ENCODE measurements at regions not wholly inside any gene's neighbourhood (a gene's known extent, or its start where the extent isn't known, plus 50 kb on each side); places are given as distances from the start of the nearest gene placed in this dataset.

DNA sequence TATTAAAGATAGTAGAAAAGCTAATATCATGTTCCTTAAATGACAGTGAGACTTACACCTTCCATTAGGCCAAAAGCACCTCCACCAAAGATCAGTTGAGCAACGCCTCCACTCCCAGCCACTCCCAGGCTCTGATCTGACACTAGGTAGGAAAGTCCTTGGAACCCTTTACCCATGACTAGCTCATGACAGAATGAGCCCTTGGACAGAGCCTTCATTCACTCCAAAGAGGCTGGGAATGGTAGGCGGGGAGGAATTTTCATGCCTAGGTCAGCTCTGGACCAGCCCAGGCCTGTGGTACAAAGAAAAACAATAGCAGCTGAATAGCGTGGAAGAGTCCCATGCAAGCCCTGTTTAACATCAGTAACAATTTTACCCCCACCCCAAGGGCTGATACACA lies 493.7 kb downstream of the NR2F1-AS1 start:
- no peaks in the 10 kb centered on the region for H3K4me1 Mint-ChIP-seq (ENCODE audit: low read depth)
- H3K36me3 Mint-ChIP-seq (ENCODE audit: low read depth), result no peaks in the 10 kb centered on the region
- no peak overlapping the region for H3K27ac Mint-ChIP-seq

DNA sequence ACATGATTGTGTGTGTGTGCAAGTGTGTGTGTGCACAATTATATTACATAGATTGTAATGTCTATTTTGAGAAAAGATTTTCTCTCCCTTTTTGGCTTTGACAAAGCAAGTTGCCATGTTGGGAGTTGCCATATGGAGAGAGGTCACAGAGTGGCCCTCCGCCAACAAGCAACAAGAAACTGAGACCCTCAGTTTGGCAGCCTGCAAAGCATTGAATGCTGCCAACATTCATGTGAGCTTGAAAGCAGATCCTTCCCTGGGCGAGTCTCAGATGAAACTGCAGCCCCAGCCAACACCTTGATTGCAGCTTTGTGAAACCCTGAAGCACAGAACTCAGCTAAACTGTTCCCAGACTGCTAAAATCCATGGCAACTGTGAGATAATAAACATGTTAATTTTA lies 498.0 kb downstream of the NR2F1-AS1 start:
- H3K4me1 Mint-ChIP-seq (ENCODE audit: low read depth), result no peaks in the 10 kb centered on the region
- no peak overlapping the region for H3K4me3 Mint-ChIP-seq
- H3K9me3 Mint-ChIP-seq, result no peaks in the 10 kb centered on the region
- no peaks in the 10 kb centered on the region for H3K36me3 Mint-ChIP-seq (ENCODE audit: low read depth)
- no peaks in the 10 kb centered on the region for H3K27me3 Mint-ChIP-seq
- H3K27ac Mint-ChIP-seq, result no peak overlapping the region

More for the DNA sequence above, 493.7 kb downstream of the NR2F1-AS1 start:
- H3K4me3 Mint-ChIP-seq, result no peak overlapping the region
- H3K27me3 Mint-ChIP-seq, result no peaks in the 10 kb centered on the region
- peaks cover 3% of the 10 kb centered on the region for H3K9me3 Mint-ChIP-seq

DNA sequence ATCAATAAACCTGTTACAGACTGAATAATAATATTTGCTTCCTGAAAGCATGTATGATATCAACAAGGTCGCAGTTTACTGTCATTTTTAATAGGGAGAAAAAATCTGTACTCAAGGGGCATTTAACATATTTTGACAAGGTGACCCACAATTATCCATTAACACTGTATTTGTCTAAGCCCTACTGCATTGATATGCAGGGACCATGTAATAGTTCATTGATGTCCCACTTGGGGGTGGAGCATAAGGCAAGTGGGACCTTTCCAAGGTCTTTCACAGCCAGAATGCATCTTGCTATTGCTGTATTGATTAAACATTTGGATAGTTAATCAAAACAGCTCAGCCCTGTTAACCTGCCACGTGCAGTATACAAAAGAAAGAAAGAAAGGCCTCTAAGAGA lies 502.0 kb downstream of the NR2F1-AS1 start:
- Mint-ChIP-seq H3K27ac (no peak overlapping the region), H3K4me1 (ENCODE audit: low read depth) (no peaks in the 10 kb centered on the region), H3K36me3 (ENCODE audit: low read depth) (no peaks in the 10 kb centered on the region), H3K9me3 (no peaks in the 10 kb centered on the region), H3K27me3 (no peaks in the 10 kb centered on the region), H3K4me3 (no peak overlapping the region)

DNA sequence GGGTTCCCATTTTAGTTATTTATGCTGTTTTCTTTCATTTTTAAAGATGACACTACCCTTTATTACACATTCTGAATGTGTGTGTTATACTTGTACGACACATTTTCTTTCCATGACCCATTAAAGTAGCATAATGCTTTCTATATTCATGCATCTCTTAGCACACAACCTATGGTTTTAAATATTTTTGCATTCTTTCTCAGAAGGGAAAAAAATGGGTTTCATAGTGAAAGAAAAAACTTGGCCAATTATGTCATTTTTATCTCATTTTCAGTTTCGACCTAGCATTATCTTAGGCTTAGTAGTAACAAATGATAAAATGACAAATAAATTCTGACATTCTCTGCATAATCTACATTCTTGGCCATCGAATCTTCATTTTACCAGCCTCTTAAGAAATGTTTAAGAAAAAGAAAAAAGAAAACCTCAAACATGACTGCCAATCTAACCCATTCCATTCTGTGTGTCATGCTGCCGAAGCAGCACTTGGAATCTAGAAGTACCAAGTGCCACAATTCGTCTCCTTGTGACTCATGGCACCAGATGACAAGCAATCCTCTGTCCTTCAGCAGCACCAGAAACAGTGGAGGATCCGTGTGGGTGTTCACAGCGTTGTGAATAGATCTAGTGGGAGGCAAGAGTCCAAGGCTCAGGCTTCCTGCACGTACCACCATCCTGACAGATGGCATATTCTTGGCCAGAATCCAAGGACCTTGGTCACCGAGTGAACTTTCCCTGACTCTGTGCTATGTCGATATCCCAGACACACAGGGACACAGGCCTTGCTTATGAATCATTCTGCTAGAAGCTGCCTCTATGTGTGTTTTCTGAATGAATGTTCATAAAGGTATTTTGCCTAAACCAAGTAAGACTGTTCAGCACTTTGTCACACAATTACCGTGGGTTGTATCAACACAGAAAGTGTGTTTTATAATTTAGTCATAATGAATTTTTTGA lies 502.7 kb downstream of the NR2F1-AS1 start:
- no peaks in the 10 kb centered on the region for H3K27me3 Mint-ChIP-seq
- no peaks in the 10 kb centered on the region for H3K9me3 Mint-ChIP-seq
- H3K27ac Mint-ChIP-seq, result no peak overlapping the region
- no peaks in the 10 kb centered on the region for H3K4me1 Mint-ChIP-seq (ENCODE audit: low read depth)
- no peaks in the 10 kb centered on the region for H3K36me3 Mint-ChIP-seq (ENCODE audit: low read depth)
- no peak overlapping the region for H3K4me3 Mint-ChIP-seq

DNA sequence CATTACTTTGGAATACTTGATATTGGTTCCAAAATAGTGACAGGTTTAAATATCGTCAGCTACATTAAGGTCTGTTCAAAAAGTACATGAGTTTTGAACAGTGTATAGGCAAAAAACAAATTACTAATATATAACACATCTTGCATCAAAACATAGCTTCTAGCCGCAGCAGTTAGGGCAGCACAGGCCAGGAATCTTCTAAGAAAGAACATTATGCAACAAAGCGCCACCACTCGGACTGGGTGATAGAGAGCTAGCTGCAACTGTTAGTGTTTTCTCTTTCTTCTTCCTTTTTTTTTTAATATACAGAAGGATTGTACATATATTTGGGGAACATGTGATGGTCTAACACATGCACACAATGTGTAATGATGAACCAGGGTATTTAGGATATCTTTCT lies 504.5 kb downstream of the NR2F1-AS1 start:
- no peaks in the 10 kb centered on the region for H3K9me3 Mint-ChIP-seq
- H3K4me1 Mint-ChIP-seq (ENCODE audit: low read depth), result no peaks in the 10 kb centered on the region
- no peak overlapping the region for H3K4me3 Mint-ChIP-seq
- H3K27ac Mint-ChIP-seq, result no peak overlapping the region
- H3K27me3 Mint-ChIP-seq, result no peaks in the 10 kb centered on the region
- no peaks in the 10 kb centered on the region for H3K36me3 Mint-ChIP-seq (ENCODE audit: low read depth)

DNA sequence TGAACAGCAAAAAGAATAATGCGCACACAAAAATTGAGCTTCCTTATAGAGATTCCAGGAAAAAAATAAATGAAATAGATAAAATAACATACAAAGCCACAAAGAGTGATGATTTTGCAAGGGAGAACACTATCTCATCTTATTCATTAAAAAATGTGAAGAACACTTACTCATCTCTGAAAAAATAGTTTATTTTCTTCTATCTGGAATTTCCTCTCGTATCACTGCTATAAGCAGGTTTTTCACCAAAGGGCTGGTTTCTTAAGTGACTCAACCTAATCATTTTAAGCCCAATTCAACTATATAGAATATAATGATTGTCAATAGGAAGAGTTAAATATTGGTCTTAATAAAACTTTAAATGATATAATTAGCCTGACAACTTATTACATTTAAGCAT lies 504.9 kb downstream of the NR2F1-AS1 start:
- Mint-ChIP-seq H3K27me3 (no peaks in the 10 kb centered on the region), H3K4me1 (ENCODE audit: low read depth) (no peaks in the 10 kb centered on the region), H3K9me3 (no peaks in the 10 kb centered on the region), H3K4me3 (no peak overlapping the region), H3K36me3 (ENCODE audit: low read depth) (no peaks in the 10 kb centered on the region), H3K27ac (no peak overlapping the region)

DNA sequence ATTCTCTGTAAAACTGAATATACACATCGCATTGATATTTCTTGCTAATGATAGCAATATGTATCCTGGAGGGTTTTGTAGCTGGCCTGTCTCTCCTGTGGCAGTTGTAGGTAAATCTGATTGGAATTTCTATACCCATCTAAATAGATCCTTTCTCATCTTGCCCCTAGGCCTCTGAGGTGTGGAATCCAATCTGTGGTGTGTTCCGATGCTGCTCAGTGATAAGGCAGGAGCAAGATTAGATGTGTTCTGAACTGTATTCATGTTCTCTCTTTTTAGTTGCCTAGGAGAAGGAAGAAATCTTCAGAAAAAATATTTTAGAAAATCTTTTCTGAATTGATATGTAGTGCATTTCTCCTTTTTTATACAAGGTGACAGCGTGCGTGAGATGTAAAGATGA lies 507.5 kb downstream of the NR2F1-AS1 start:
- H3K4me3 Mint-ChIP-seq, result no peak overlapping the region
- no peaks in the 10 kb centered on the region for H3K4me1 Mint-ChIP-seq (ENCODE audit: low read depth)
- no peaks in the 10 kb centered on the region for H3K27me3 Mint-ChIP-seq

DNA sequence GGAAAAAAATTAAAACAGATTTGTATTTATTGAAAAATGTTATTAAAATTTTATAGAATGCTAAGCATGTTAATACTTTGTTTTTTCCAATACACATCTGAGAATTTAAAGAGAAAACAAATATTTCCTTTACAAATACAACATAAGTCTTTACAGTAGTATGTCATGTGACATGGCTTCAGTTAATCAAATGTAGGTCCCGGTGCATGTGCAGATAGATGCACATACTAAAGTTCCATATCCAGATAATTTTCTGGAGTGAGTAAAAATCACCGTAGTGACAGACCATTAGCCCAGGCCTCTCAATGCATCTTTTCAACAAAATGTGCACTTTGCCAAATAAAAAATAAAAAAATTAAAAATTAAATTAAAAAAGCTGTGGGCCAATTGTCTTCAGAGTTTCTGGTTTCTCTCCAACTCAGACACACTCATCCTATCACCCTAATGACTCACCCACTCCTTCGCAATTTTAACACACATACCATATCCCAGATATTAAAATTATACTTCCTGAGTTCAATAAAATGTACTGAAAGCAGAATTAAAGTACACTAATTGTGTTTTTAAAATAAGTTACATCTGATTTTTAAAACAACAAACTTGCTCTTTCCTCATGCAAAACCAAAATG lies 508.1 kb downstream of the NR2F1-AS1 start:
- H3K27me3 Mint-ChIP-seq, result no peaks in the 10 kb centered on the region
- H3K27ac Mint-ChIP-seq, result no peak overlapping the region
- H3K36me3 Mint-ChIP-seq (ENCODE audit: low read depth), result no peaks in the 10 kb centered on the region
- no peaks in the 10 kb centered on the region for H3K4me1 Mint-ChIP-seq (ENCODE audit: low read depth)
- no peaks in the 10 kb centered on the region for H3K9me3 Mint-ChIP-seq
- no peak overlapping the region for H3K4me3 Mint-ChIP-seq

More for the DNA sequence above, 507.5 kb downstream of the NR2F1-AS1 start:
- no peaks in the 10 kb centered on the region for H3K9me3 Mint-ChIP-seq
- H3K36me3 Mint-ChIP-seq (ENCODE audit: low read depth), result no peaks in the 10 kb centered on the region
- H3K27ac Mint-ChIP-seq, result no peak overlapping the region

DNA sequence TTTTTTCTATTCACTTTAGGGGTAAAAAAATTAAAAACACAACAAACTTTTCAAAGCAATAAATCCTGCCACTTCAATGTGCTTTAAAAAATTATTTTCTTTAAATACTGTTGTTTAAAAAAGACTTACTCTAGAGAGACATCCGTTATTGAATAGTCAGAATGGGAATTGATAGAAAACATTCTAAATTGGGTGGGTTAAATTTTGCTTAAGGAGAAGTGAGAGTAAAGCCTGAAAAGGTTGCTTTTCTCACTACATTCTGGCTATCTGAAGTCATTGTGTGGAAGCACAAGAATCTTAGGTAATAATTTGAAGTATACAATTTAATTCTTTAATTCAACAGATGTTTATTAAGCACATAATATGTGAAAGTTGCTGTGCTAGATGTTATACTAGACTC lies 509.3 kb downstream of the NR2F1-AS1 start:
- Mint-ChIP-seq H3K27ac (no peak overlapping the region), H3K27me3 (no peaks in the 10 kb centered on the region), H3K4me3 (no peak overlapping the region), H3K36me3 (ENCODE audit: low read depth) (no peaks in the 10 kb centered on the region), H3K4me1 (ENCODE audit: low read depth) (no peaks in the 10 kb centered on the region), H3K9me3 (no peaks in the 10 kb centered on the region)

DNA sequence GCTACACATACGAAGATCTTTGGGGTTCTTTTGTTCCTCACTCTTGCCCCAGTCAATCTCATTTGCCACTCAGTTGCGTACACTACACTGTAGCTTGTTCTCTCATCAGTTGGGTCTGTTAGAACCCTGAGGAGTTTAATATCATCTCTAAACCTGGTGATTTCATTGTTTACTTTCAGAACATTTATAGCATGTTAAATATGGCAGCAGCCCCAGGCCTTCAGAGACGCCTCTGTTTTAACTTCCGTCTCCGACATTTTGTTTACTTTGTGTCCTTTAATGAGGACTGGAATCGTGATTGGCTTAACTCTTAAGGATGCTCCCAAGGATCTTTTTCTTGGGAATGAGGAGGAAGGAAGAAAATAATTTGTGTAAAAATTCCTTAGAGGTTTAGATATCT lies 510.1 kb downstream of the NR2F1-AS1 start:
- Mint-ChIP-seq H3K36me3 (ENCODE audit: low read depth) (no peaks in the 10 kb centered on the region), H3K4me3 (no peak overlapping the region), H3K9me3 (no peaks in the 10 kb centered on the region), H3K27me3 (no peaks in the 10 kb centered on the region), H3K4me1 (ENCODE audit: low read depth) (no peaks in the 10 kb centered on the region), H3K27ac (no peak overlapping the region)

DNA sequence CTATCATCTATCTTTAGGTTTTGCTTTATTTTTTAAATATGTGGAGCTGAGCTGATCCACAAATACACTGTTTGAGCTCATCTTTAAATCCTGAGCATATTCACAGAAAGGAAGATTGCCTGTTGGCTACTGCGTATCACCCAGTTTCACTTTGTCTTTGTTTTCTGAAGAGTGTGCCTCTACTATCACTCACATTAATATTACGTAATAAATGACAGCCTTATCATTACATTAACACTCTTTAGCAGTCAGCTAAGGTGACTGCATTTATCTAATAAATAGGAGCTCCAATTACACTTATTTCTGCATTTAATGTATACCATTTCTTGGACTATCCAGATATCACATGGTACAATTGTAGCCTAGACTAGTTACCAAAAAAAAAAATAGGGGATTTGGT lies 511.7 kb downstream of the NR2F1-AS1 start:
- Mint-ChIP-seq H3K4me3 (no peak overlapping the region), H3K9me3 (peaks cover 3% of the 10 kb centered on the region), H3K27me3 (no peaks in the 10 kb centered on the region), H3K27ac (no peak overlapping the region), H3K4me1 (ENCODE audit: low read depth) (no peaks in the 10 kb centered on the region), H3K36me3 (ENCODE audit: low read depth) (no peaks in the 10 kb centered on the region)

DNA sequence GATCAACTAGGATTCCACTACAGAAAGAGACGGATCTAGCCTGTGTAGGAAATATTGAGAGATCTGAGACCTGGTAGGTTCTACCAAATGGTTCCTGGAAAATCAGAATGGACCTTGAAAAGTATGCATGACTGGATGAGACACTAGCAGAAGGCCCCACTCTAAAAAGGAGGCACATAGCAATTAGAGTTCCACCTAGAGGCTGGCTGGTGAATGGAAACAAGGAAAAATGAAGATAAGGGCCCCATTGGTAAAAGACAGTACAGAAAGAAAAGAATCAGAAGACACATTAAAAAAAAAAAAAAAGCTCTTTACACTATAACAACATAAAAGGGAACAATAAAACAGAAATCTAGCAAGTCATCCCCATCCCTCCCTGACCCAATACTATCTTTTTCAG lies 518.5 kb downstream of the NR2F1-AS1 start:
- H3K27ac Mint-ChIP-seq, result no peak overlapping the region
- H3K4me3 Mint-ChIP-seq, result no peak overlapping the region
- no peaks in the 10 kb centered on the region for H3K27me3 Mint-ChIP-seq
- H3K9me3 Mint-ChIP-seq, result peaks cover 11% of the 10 kb centered on the region
- H3K4me1 Mint-ChIP-seq (ENCODE audit: low read depth), result no peaks in the 10 kb centered on the region
- no peaks in the 10 kb centered on the region for H3K36me3 Mint-ChIP-seq (ENCODE audit: low read depth)

DNA sequence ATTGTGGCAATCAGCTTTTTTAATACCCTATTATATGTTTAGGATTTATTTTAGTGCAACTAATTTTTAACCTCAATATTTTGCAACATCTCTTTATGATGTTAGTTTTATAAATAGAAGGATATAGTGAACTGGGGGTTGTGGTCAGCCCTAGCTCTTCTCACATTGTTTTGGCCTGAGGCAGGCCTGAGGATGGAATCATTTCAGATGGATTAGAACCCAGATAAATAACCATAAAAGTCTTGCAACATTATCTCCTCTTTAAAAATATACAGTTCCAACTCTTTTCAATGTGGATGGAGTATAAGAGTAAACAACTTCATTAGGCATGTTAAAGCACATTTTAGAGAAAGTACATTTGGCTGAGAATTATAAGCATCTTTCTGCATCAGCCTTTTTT lies 522.7 kb downstream of the NR2F1-AS1 start:
- no peaks in the 10 kb centered on the region for H3K4me1 Mint-ChIP-seq (ENCODE audit: low read depth)
- H3K4me3 Mint-ChIP-seq, result no peak overlapping the region
- no peak overlapping the region for H3K27ac Mint-ChIP-seq
- H3K27me3 Mint-ChIP-seq, result no peaks in the 10 kb centered on the region
- H3K9me3 Mint-ChIP-seq, result peaks cover 8% of the 10 kb centered on the region
- no peaks in the 10 kb centered on the region for H3K36me3 Mint-ChIP-seq (ENCODE audit: low read depth)

DNA sequence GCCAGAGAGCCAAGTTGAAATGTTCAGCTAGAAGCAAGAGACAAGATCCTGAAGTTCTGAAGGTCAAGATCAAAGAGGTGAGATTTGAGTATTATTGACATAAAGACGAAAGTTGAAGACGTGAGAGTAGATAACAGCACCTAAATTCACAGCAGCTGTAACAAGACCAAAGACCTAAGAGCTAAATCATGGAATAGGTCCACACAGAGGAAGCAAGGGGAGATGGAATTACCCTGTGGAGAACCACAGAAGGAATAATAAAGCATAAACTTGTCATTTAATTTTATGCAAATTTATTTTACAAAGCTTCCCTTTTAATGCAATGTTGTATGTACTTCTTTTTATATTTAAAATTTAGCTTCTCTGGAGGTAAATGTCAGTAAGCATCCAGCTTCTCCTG lies 523.7 kb downstream of the NR2F1-AS1 start:
- H3K36me3 Mint-ChIP-seq (ENCODE audit: low read depth), result no peaks in the 10 kb centered on the region
- no peak overlapping the region for H3K27ac Mint-ChIP-seq
- no peaks in the 10 kb centered on the region for H3K27me3 Mint-ChIP-seq
- peaks cover 4% of the 10 kb centered on the region for H3K9me3 Mint-ChIP-seq
- no peak overlapping the region for H3K4me3 Mint-ChIP-seq
- no peaks in the 10 kb centered on the region for H3K4me1 Mint-ChIP-seq (ENCODE audit: low read depth)

DNA sequence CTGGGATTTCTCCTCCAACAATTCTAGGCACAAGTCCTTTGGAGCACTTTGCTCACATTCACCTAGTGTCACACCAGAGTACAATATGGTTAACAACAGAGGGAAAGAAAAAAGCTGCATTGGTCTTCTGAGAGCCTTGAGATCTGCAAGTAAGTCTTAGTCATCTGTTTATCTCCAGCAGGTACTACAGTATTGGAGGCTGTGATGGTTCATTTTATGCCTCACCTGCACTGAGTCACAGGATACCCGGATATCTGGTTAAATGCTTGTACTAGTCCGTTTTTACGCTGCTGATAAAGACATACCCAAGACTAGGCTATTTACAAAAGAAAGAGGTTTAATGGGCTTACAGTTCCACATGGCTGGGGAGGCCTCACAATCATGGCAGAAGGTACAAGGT lies 525.0 kb downstream of the NR2F1-AS1 start:
- H3K27ac Mint-ChIP-seq, result no peak overlapping the region
- no peaks in the 10 kb centered on the region for H3K4me1 Mint-ChIP-seq (ENCODE audit: low read depth)
- H3K36me3 Mint-ChIP-seq (ENCODE audit: low read depth), result no peaks in the 10 kb centered on the region
- no peak overlapping the region for H3K4me3 Mint-ChIP-seq
- H3K9me3 Mint-ChIP-seq, result peaks cover 4% of the 10 kb centered on the region
- H3K27me3 Mint-ChIP-seq, result no peaks in the 10 kb centered on the region

Measured in stimulated activated naive CD8-positive, alpha-beta T cell treated with anti-CD3 and anti-CD28 coated beads, Interleukin-15, Interleukin-2, amounts not matched to agents 100 ng/mL and 50 ng/mL, for 24 hours (primary cell).